ENCODE measurements at regions not wholly inside any gene's neighbourhood (a gene's known extent, or its start where the extent isn't known, plus 50 kb on each side); places are given as distances from the start of the nearest gene placed in this dataset.

- peak; percentile 34 for DNase-seq (ENCODE audit: low spot score)
- peaks cover 6% of the 10 kb centered on the region for H3K4me1 Mint-ChIP-seq
- H4K20me1 ChIP-seq (ENCODE audit: low read depth), result no peaks in the 10 kb centered on the region
- no peak overlapping the region for H3K27ac Mint-ChIP-seq
- H3K36me3 Mint-ChIP-seq, result no peaks in the 10 kb centered on the region
- no peak overlapping the region for H3K9ac ChIP-seq
- H2AFZ ChIP-seq (replicated peaks), result no peak overlapping the region
- no peak for TF ChIP-seq EZH2phosphoT487 (IDR thresholded peaks at IDR 0.05)
- peak; percentile 77 for TF ChIP-seq CTCF (IDR thresholded peaks at IDR 0.05)
- H3K9me3 Mint-ChIP-seq, result no peaks in the 10 kb centered on the region
- no peaks in the 10 kb centered on the region for H3K79me2 ChIP-seq (ENCODE audit: low read depth)
- H3K9me3 ChIP-seq (ENCODE audit: low read depth), result no peaks in the 10 kb centered on the region
- H3K27me3 Mint-ChIP-seq (ENCODE audit: insufficient read depth, low read depth), result no peaks in the 10 kb centered on the region
- no peaks in the 10 kb centered on the region for H3K27me3 ChIP-seq
- H3K36me3 ChIP-seq, result no peaks in the 10 kb centered on the region
- no peak overlapping the region for H3K4me2 ChIP-seq
- no peak overlapping the region for H3K4me3 ChIP-seq
- H3K4me3 Mint-ChIP-seq, result no peak overlapping the region
- H3F3A ChIP-seq (ENCODE audit: low read depth), result no peaks in the 10 kb centered on the region
- no peaks in the 10 kb centered on the region for H3K4me1 ChIP-seq
- H3K27ac ChIP-seq, result no peak overlapping the region
These were observed 136.0 kb upstream of the RAP2B start for GRCh38 chr3:153026026-153026425.

- H3K27ac ChIP-seq, result no peak overlapping the region
- no peak overlapping the region for H3K9ac ChIP-seq
- no peaks in the 10 kb centered on the region for H3F3A ChIP-seq (ENCODE audit: low read depth)
- H3K9me3 ChIP-seq (ENCODE audit: low read depth), result no peaks in the 10 kb centered on the region
- no peak overlapping the region for H3K4me2 ChIP-seq
- no peak overlapping the region for H3K27ac Mint-ChIP-seq
- H3K27me3 ChIP-seq, result no peaks in the 10 kb centered on the region
- H4K20me1 ChIP-seq (ENCODE audit: low read depth), result no peaks in the 10 kb centered on the region
- no peak for DNase-seq (ENCODE audit: low spot score)
- no peak overlapping the region for H2AFZ ChIP-seq (replicated peaks)
- H3K4me1 ChIP-seq, result no peaks in the 10 kb centered on the region
- H3K79me2 ChIP-seq (ENCODE audit: low read depth), result no peaks in the 10 kb centered on the region
- H3K36me3 Mint-ChIP-seq, result no peaks in the 10 kb centered on the region
- no peaks in the 10 kb centered on the region for H3K9me3 Mint-ChIP-seq
- no peaks in the 10 kb centered on the region for H3K36me3 ChIP-seq
- no peak for TF ChIP-seq EZH2phosphoT487 (IDR thresholded peaks at IDR 0.05)
- TF ChIP-seq EZH2 (IDR thresholded peaks at IDR 0.05), result no peak
- TF ChIP-seq CTCF (IDR thresholded peaks at IDR 0.05), result no peak
- H3K27me3 Mint-ChIP-seq (ENCODE audit: insufficient read depth, low read depth), result no peaks in the 10 kb centered on the region
- H3K4me1 Mint-ChIP-seq, result peaks cover 6% of the 10 kb centered on the region
- H3K4me3 ChIP-seq, result no peak overlapping the region
- H3K4me3 Mint-ChIP-seq, result no peak overlapping the region
These were observed 133.6 kb upstream of the RAP2B start for GRCh38 chr3:153028381-153028780.

- no peak overlapping the region for H3K4me3 Mint-ChIP-seq
These were observed 132.7 kb upstream of the RAP2B start for GRCh38 chr3:153029350-153029749.

More at GRCh38 chr3:153029350-153029749, 132.7 kb upstream of the RAP2B start:
- Histone ChIP-seq H3K27ac (no peak overlapping the region), H4K20me1 (ENCODE audit: low read depth) (no peaks in the 10 kb centered on the region), H3K9ac (no peak overlapping the region), H3K27me3 (no peaks in the 10 kb centered on the region), H3F3A (ENCODE audit: low read depth) (no peaks in the 10 kb centered on the region), H3K4me3 (no peak overlapping the region), H2AFZ (replicated peaks) (no peak overlapping the region), H3K9me3 (ENCODE audit: low read depth) (no peaks in the 10 kb centered on the region), H3K4me2 (no peak overlapping the region), H3K79me2 (ENCODE audit: low read depth) (no peaks in the 10 kb centered on the region), H3K4me1 (no peaks in the 10 kb centered on the region), H3K36me3 (no peaks in the 10 kb centered on the region)
- TF ChIP-seq EZH2phosphoT487 (IDR thresholded peaks at IDR 0.05) (no peak), EZH2 (IDR thresholded peaks at IDR 0.05) (no peak), CTCF (IDR thresholded peaks at IDR 0.05) (no peak)
- Mint-ChIP-seq H3K36me3 (no peaks in the 10 kb centered on the region), H3K4me1 (peaks cover 6% of the 10 kb centered on the region), H3K27me3 (ENCODE audit: insufficient read depth, low read depth) (no peaks in the 10 kb centered on the region), H3K9me3 (no peaks in the 10 kb centered on the region), H3K27ac (no peak overlapping the region)
- DNase-seq (ENCODE audit: low spot score), result no peak
